ENCODE measurements at regions not wholly inside any gene's neighbourhood (a gene's known extent, or its start where the extent isn't known, plus 50 kb on each side); places are given as distances from the start of the nearest gene placed in this dataset.

GRCh38 chr5:115409094-115409493, 112.6 kb upstream of the CCDC112 start:
- Histone ChIP-seq H3K9me2 (ENCODE audit: insufficient read depth, low read length) (no peaks in the 10 kb centered on the region; the same call in 1 of the 2 replicates), H2AFZ (ENCODE audit: low read length) (no peak overlapping the region), H3K27ac (ENCODE audit: low read depth, low read length, poor library complexity, severe bottlenecking) (no peak overlapping the region), H3K79me2 (ENCODE audit: insufficient read depth, low read depth, low read length) (no peaks in the 10 kb centered on the region), H3K9me3 (ENCODE audit: low read length) (no peaks in the 10 kb centered on the region), H4K20me1 (ENCODE audit: insufficient read depth, low read length) (no peaks in the 10 kb centered on the region), H3K4me3 (ENCODE audit: low read depth, low read length, poor library complexity, severe bottlenecking) (no peak overlapping the region), H3K36me3 (ENCODE audit: insufficient read depth, low read length) (no peaks in the 10 kb centered on the region), H3K4me2 (ENCODE audit: low read length) (no peak overlapping the region), H3K4me1 (ENCODE audit: insufficient read depth, low read length, poor library complexity, severe bottlenecking) (no peaks in the 10 kb centered on the region)
- intact Hi-C loops (cut with micrococcal nuclease; ENCODE audit: unreplicated experiment) = no loop called here
- BruUV-seq (replicated peaks) = no TSS peak
- ChIA-PET POLR2A (interaction anchor here (0.6 kb wide), 1 partner anchor 430 kb away, joined by 5 read pairs; no protein-coding TSS in a partner anchor), CTCF (ENCODE audit: unreplicated experiment) (no interaction called here)
- TF ChIP-seq CTCF (conservative IDR thresholded peaks at IDR 0.05; ENCODE audit: low read length) (no peak), EZH2phosphoT487 (IDR thresholded peaks at IDR 0.05; ENCODE audit: borderline replicate concordance, low read depth, low read length) (no peak)
- DNase-seq (ENCODE audit: low spot score) = no peak

DNA sequence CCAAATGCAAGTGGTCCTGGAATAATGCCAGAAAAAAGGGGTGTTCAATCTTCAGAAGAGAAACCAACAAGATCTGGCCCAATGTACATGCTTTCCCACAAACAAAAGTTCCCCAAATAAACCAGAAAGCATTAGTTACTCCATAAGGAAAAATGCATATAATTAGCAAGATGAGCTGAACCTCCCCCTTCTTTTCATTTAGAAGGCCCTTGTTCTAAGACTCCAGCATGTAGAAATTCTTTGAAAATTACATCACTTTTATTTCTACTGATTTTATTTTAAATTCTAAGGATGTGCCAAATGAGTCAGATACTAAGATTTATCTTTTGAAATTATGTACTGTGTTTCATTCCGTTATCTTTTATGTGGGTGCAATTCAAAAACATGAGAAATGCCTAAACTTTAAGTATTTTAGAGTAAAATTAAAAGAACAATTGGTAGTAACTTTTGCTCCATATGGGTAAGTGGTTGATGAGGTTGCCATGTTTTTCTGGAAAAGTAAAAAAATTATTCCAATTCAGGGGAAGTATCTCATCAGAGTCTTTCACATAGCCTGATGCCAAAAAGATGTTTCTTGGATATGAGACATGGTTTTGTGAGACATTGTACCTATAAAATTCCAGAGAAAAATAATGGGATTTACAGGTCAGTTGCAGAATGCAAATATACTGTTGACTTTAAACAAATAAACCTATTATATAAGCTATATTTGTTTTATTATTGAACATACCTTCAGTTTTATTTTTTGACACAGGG, 106.5 kb upstream of the CCDC112 start:
- Histone ChIP-seq H4K20me1 (ENCODE audit: insufficient read depth, low read length) (no peaks in the 10 kb centered on the region), H3K4me1 (ENCODE audit: insufficient read depth, low read length, poor library complexity, severe bottlenecking) (no peaks in the 10 kb centered on the region), H3K9me3 (ENCODE audit: low read length) (no peaks in the 10 kb centered on the region), H3K4me3 (ENCODE audit: low read depth, low read length, poor library complexity, severe bottlenecking) (no peak overlapping the region), H2AFZ (ENCODE audit: low read length) (no peak overlapping the region), H3K79me2 (ENCODE audit: insufficient read depth, low read depth, low read length) (no peaks in the 10 kb centered on the region), H3K4me2 (ENCODE audit: low read length) (no peak overlapping the region), H3K36me3 (ENCODE audit: insufficient read depth, low read length) (no peaks in the 10 kb centered on the region), H3K27ac (ENCODE audit: low read depth, low read length, poor library complexity, severe bottlenecking) (no peak overlapping the region), H3K9me2 (ENCODE audit: insufficient read depth, low read length) (no peaks in the 10 kb centered on the region; the same call in 1 of the 2 replicates)
- ChIA-PET CTCF (ENCODE audit: unreplicated experiment) (no interaction called here), POLR2A (no interaction called here)
- intact Hi-C loops (cut with micrococcal nuclease; ENCODE audit: unreplicated experiment) = no loop called here
- BruUV-seq (replicated peaks) = no TSS peak
- no peak for DNase-seq (ENCODE audit: low spot score)
- TF ChIP-seq CTCF (conservative IDR thresholded peaks at IDR 0.05; ENCODE audit: low read length) = no peak
- TF ChIP-seq EZH2phosphoT487 (IDR thresholded peaks at IDR 0.05; ENCODE audit: borderline replicate concordance, low read depth, low read length) = no peak

- H3K9me3 ChIP-seq (ENCODE audit: low read length) = no peaks in the 10 kb centered on the region
- no TSS peak for BruUV-seq (replicated peaks)
Measured at GRCh38 chr5:115402092-115402491, 105.6 kb upstream of the CCDC112 start.

More at GRCh38 chr5:115402092-115402491, 105.6 kb upstream of the CCDC112 start:
- Histone ChIP-seq H3K4me1 (ENCODE audit: insufficient read depth, low read length, poor library complexity, severe bottlenecking) (no peaks in the 10 kb centered on the region), H3K27ac (ENCODE audit: low read depth, low read length, poor library complexity, severe bottlenecking) (no peak overlapping the region), H3K4me2 (ENCODE audit: low read length) (no peak overlapping the region), H4K20me1 (ENCODE audit: insufficient read depth, low read length) (no peaks in the 10 kb centered on the region), H3K9me2 (ENCODE audit: insufficient read depth, low read length) (no peaks in the 10 kb centered on the region), H3K79me2 (ENCODE audit: insufficient read depth, low read depth, low read length) (no peaks in the 10 kb centered on the region), H3K36me3 (ENCODE audit: insufficient read depth, low read length) (no peaks in the 10 kb centered on the region), H3K4me3 (ENCODE audit: low read depth, low read length, poor library complexity, severe bottlenecking) (no peak overlapping the region), H2AFZ (ENCODE audit: low read length) (no peak overlapping the region)
- ChIA-PET CTCF (ENCODE audit: unreplicated experiment) (no interaction called here), POLR2A (interaction anchor here (1.0 kb wide), 1 partner anchor 9 kb away, joined by 4 read pairs; no protein-coding TSS in a partner anchor)
- no peak for DNase-seq (ENCODE audit: low spot score)
- TF ChIP-seq CTCF (conservative IDR thresholded peaks at IDR 0.05; ENCODE audit: low read length) = no peak
- no peak for TF ChIP-seq EZH2phosphoT487 (IDR thresholded peaks at IDR 0.05; ENCODE audit: borderline replicate concordance, low read depth, low read length)
- intact Hi-C loops (cut with micrococcal nuclease; ENCODE audit: unreplicated experiment) = no loop called here
